ENCODE measurements at regions not wholly inside any gene's neighbourhood (a gene's known extent, or its start where the extent isn't known, plus 50 kb on each side); places are given as distances from the start of the nearest gene placed in this dataset.

DNA sequence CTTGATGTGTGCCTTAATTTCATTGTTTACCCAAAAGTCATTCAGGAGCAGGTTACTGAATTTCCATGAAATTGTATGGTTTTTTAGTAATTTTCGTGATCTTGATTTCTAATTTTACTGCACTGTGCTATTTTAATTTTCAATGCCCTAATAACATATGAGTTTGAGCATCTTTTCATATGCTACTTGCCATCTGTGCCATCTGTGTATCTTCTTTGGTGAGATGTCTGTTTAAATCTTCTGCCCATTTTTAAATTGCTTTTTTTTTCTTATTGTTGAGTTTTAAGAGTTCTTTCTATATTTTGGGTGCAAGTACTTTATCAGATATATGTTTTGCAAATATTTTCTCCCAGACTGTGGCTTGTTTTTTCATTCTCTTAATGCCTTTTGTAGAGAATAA lies 165.9 kb downstream of the ST6GAL2 start:
- TF ChIP-seq, protein P1, sequence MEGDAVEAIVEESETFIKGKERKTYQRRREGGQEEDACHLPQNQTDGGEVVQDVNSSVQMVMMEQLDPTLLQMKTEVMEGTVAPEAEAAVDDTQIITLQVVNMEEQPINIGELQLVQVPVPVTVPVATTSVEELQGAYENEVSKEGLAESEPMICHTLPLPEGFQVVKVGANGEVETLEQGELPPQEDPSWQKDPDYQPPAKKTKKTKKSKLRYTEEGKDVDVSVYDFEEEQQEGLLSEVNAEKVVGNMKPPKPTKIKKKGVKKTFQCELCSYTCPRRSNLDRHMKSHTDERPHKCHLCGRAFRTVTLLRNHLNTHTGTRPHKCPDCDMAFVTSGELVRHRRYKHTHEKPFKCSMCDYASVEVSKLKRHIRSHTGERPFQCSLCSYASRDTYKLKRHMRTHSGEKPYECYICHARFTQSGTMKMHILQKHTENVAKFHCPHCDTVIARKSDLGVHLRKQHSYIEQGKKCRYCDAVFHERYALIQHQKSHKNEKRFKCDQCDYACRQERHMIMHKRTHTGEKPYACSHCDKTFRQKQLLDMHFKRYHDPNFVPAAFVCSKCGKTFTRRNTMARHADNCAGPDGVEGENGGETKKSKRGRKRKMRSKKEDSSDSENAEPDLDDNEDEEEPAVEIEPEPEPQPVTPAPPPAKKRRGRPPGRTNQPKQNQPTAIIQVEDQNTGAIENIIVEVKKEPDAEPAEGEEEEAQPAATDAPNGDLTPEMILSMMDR (IDR thresholded peaks at IDR 0.05): no peak
- TF ChIP-seq POLR2A (IDR thresholded peaks at IDR 0.05): no peak
